MM.1S (cell line): ENCODE measurements at regions not wholly inside any gene's neighbourhood (a gene's known extent, or its start where the extent isn't known, plus 50 kb on each side); places are given as distances from the start of the nearest gene placed in this dataset.
"Not testable (repeated sequence)": the region's sequence is repeated elsewhere in the genome, so short reads cannot be mapped to it uniquely, and the experiment has no call there.

Experiments
- DNase-seq: peaks from one replicate; pipeline ENCODE4 v3.0.0-alpha.2; 2015
- H2AFZ ChIP-seq: fragments of 300-600 bp; sonication (generic); 2 replicates; pipeline ENCODE4 v1.6.0; 2016; ENCODE audit warnings: antibody characterized with exemption, low read length
- H3F3A ChIP-seq: fragments of 300-600 bp; sonication (generic); 2 replicates; pipeline ENCODE4 v1.6.1; 2016; ENCODE audit warnings: mild to moderate bottlenecking, antibody characterized with exemption, low read length, moderate library complexity, mixed read lengths; ENCODE audit not compliant: insufficient read depth
- H3K27ac ChIP-seq: fragments of 300-600 bp; sonication (generic); 2 replicates; pipeline ENCODE4 v1.5.1; 2016; ENCODE audit warnings: mild to moderate bottlenecking, low read length
- H3K27me3 ChIP-seq: fragments of 300-600 bp; sonication (generic); replicated peaks from 2 replicates; pipeline ENCODE4 v1.6.0; 2016; ENCODE audit warnings: low read length; ENCODE audit not compliant: insufficient read depth
- H3K36me3 ChIP-seq: fragments of 300-600 bp; sonication (generic); replicated peaks from 2 replicates; pipeline ENCODE4 v1.6.1; 2016; ENCODE audit warnings: mild to moderate bottlenecking, low read length, mixed read lengths; ENCODE audit not compliant: insufficient read depth
- H3K4me1 ChIP-seq: fragments of 300-600 bp; sonication (generic); 2 replicates; pipeline ENCODE4 v1.6.1; 2016; ENCODE audit warnings: low read length, mixed read lengths
- H3K4me2 ChIP-seq: fragments of 300-600 bp; sonication (generic); 2 replicates; pipeline ENCODE4 v1.6.0; 2016; ENCODE audit warnings: low read depth, low read length
- H3K4me3 ChIP-seq: fragments of 300-600 bp; sonication (generic); 2 replicates; pipeline ENCODE4 v1.5.1; 2016; ENCODE audit warnings: low read length, mixed read lengths
- H3K79me2 ChIP-seq: fragments of 300-600 bp; sonication (generic); 2 replicates; pipeline ENCODE4 v1.6.1; 2016; ENCODE audit warnings: mixed run types, low read length, mixed read lengths
- H3K9ac ChIP-seq: fragments of 300-600 bp; sonication (generic); 2 replicates; pipeline ENCODE4 v1.6.1; 2016; ENCODE audit warnings: low read length, mixed read lengths
- H3K9me2 ChIP-seq: fragments of 300-600 bp; sonication (generic); replicated peaks from 2 replicates; pipeline ENCODE4 v1.6.1; 2016; ENCODE audit warnings: mild to moderate bottlenecking, low read length, mixed read lengths; ENCODE audit not compliant: insufficient read depth
- H3K9me3 ChIP-seq: fragments of 300-600 bp; sonication (generic); replicated peaks from 2 replicates; pipeline ENCODE4 v1.6.1; 2016; ENCODE audit warnings: mild to moderate bottlenecking, low read length, mixed read lengths; ENCODE audit not compliant: insufficient read depth
- H4K20me1 ChIP-seq: fragments of 300-600 bp; sonication (generic); 2 replicates; pipeline ENCODE4 v1.6.1; 2016; ENCODE audit warnings: mild to moderate bottlenecking, low read length, moderate library complexity, mixed read lengths; ENCODE audit not compliant: insufficient read depth
- CTCF ChIP-seq: fragments of 300-600 bp; sonication (generic); IDR thresholded peaks from 2 replicates; pipeline ENCODE4 v1.5.1; 2016; ENCODE audit warnings: antibody characterized with exemption, low read length, mixed read lengths
- EZH2 ChIP-seq: fragments of 300-600 bp; sonication (generic); optimal IDR thresholded peaks from 2 replicates; pipeline ENCODE3; 2017; ENCODE audit warnings: low read depth, mild to moderate bottlenecking, antibody characterized with exemption, low read length, mixed read lengths
- EZH2phosphoT487 ChIP-seq: fragments of 300-600 bp; sonication (generic); IDR thresholded peaks from 2 replicates; pipeline ENCODE4 v1.6.1; 2018; ENCODE audit warnings: antibody characterized with exemption, low read length

DNA sequence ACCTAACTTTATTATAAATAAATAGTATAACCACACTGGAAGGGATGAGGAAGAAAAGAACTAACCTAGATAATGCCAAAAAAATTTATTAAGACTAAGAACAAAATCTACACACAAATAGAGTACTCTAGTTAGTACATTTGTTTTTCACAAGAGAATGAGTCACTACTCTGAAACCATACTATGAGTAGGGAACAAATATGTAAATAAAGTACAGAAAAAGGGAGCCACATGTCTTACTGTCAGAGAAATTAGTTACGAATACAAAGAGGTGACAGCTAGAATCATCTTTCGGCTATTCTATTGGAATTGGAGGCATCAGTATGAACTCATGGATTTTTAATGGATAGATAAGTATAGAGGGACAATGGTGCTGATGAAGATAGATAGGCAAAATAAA is 150.5 kb downstream of the COPS8 start:
- H3K4me2 ChIP-seq, result no peak overlapping the region
- no peaks in the 10 kb centered on the region for H3K9me3 ChIP-seq
- no peak overlapping the region for H3K27ac ChIP-seq
- no peaks in the 10 kb centered on the region for H3K9me2 ChIP-seq
- no peak overlapping the region for H3K4me3 ChIP-seq
- no peak overlapping the region for H3K9ac ChIP-seq
- DNase-seq, result no peak
- H2AFZ ChIP-seq, result no peak overlapping the region
- no peaks in the 10 kb centered on the region for H4K20me1 ChIP-seq
- H3K36me3 ChIP-seq, result no peaks in the 10 kb centered on the region
- no peaks in the 10 kb centered on the region for H3K79me2 ChIP-seq
- no peak for TF ChIP-seq CTCF
- H3K27me3 ChIP-seq, result no peaks in the 10 kb centered on the region
- H3F3A ChIP-seq, result no peaks in the 10 kb centered on the region
- H3K4me1 ChIP-seq, result no peaks in the 10 kb centered on the region

DNA sequence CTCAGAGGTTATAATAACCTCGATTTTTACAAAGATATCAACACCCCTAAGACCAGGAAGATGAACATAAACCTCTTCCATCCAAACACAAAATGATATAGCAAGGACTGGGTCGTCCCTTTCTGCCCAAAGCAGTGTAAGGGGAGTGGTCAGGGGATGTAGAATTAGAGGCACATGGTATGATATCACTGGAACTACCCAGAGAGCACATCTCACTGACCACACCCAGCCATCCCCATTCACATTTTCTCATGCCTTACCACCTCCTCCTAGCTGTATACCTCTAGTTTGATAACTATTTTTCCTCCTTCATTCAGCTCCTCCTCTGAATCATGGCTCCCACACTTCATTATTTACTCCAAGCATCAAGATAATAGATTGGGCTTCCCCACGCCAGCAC is 152.6 kb downstream of the COPS8 start:
- Histone ChIP-seq H3K9ac (no peak overlapping the region), H3K4me3 (no peak overlapping the region), H3K27me3 (no peaks in the 10 kb centered on the region), H2AFZ (no peak overlapping the region), H3K9me3 (no peaks in the 10 kb centered on the region), H4K20me1 (no peaks in the 10 kb centered on the region), H3F3A (no peaks in the 10 kb centered on the region), H3K27ac (no peak overlapping the region), H3K36me3 (no peaks in the 10 kb centered on the region), H3K79me2 (no peaks in the 10 kb centered on the region), H3K4me2 (no peak overlapping the region), H3K4me1 (no peaks in the 10 kb centered on the region), H3K9me2 (no peaks in the 10 kb centered on the region)
- TF ChIP-seq CTCF, result no peak
- TF ChIP-seq EZH2, result no peak
- no peak for TF ChIP-seq EZH2phosphoT487
- no peak for DNase-seq

DNA sequence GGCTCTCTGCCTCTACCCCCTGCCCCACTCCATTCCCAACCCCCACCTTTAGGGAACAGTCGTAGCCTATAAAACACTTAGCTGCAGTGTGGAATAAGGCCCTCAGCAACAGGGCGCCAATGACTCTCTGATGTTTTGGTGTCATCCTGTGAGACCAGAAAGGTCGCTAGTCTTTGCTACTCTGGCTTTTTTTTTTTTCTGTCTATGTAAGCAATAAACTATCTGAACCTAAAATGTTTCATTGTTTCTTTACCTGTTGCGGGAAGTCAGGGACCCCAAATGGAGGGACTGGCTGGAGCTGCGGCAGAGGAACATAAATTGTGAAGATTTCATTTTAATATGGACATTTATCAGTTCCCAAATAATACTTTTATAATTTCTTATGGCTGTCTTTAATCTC is 154.6 kb downstream of the COPS8 start:
- H2AFZ ChIP-seq, result no peak overlapping the region
- no peak overlapping the region for H3K9ac ChIP-seq
- H3K4me1 ChIP-seq, result no peaks in the 10 kb centered on the region
- no peak for DNase-seq
- no peak overlapping the region for H3K27ac ChIP-seq
- H4K20me1 ChIP-seq, result no peaks in the 10 kb centered on the region
- H3K79me2 ChIP-seq, result no peaks in the 10 kb centered on the region
- H3K9me3 ChIP-seq, result no peaks in the 10 kb centered on the region
- H3K4me3 ChIP-seq, result no peak overlapping the region
- H3K27me3 ChIP-seq, result no peaks in the 10 kb centered on the region
- TF ChIP-seq EZH2phosphoT487 (no peak), EZH2 (no peak), CTCF (no peak)
- H3K4me2 ChIP-seq, result no peak overlapping the region
- no peaks in the 10 kb centered on the region for H3F3A ChIP-seq
- no peaks in the 10 kb centered on the region for H3K9me2 ChIP-seq
- no peaks in the 10 kb centered on the region for H3K36me3 ChIP-seq

DNA sequence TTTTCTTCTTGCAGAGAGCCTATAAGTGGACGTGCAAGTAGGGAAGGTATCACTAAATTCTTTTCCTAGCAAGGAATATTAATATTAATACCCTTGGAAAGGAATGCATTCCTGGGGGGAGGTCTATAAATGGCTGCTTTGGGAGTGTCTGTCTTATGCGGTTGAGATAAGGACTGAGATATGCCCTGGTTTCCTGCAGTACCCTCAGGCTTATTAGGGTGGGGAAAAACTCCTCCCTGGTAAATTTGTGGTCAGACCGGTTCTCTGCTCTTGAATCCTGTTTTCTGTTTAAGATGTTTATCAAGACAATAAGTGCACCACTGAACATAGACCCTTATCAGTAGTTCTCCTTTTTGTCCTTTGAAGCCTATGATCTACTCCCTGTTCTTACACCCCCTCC is 155.2 kb downstream of the COPS8 start:
- not testable (repeated sequence) for H3K27me3 ChIP-seq, H3K27ac ChIP-seq, H3K4me1 ChIP-seq, H3K4me2 ChIP-seq, H3K9ac ChIP-seq, DNase-seq, H2AFZ ChIP-seq, H4K20me1 ChIP-seq, H3K4me3 ChIP-seq, H3K79me2 ChIP-seq, H3K9me2 ChIP-seq, H3F3A ChIP-seq, H3K9me3 ChIP-seq, H3K36me3 ChIP-seq
